Left renal pelvis (tissue), 4 donors: ENCODE measurements at regions not wholly inside any gene's neighbourhood (a gene's known extent, or its start where the extent isn't known, plus 50 kb on each side); places are given as distances from the start of the nearest gene placed in this dataset.

Source experiments
- DNase-seq, 4 donors: peaks; one replicate each; pipeline ENCODE4 v3.0.0-alpha.2; 2013; ENCODE audit warnings: low read depth in 4 of 4, low spot score in 3 of 4

- DNase-seq = peak in 1 of 4 donors; percentile 12
These were observed 162.8 kb upstream of the NFE2L3 start for GRCh38 chr7:25989140-25989705.

- no peak for DNase-seq
These were observed 157.5 kb upstream of the NFE2L3 start for GRCh38 chr7:25994433-25994994.

GRCh38 chr7:25995216-25995615 lies 156.8 kb upstream of the NFE2L3 start:
- no peak for DNase-seq

- DNase-seq = no peak
These were observed 156.0 kb upstream of the NFE2L3 start for GRCh38 chr7:25996006-25996408.

- no peak for DNase-seq
These were observed 153.5 kb upstream of the NFE2L3 start for GRCh38 chr7:25998499-25998898.

- no peak for DNase-seq
These were observed 151.2 kb upstream of the NFE2L3 start for GRCh38 chr7:26000841-26001240.

- no peak for DNase-seq
These were observed 150.2 kb upstream of the NFE2L3 start for GRCh38 chr7:26001662-26002244.

GRCh38 chr7:26005683-26006410 lies 146.2 kb upstream of the NFE2L3 start:
- DNase-seq = no peak

- DNase-seq = no peak
These were observed 145.6 kb upstream of the NFE2L3 start for GRCh38 chr7:26006426-26006825.

- no peak for DNase-seq
These were observed 144.5 kb upstream of the NFE2L3 start for GRCh38 chr7:26007510-26007909.

- DNase-seq = no peak
These were observed 143.6 kb upstream of the NFE2L3 start for GRCh38 chr7:26008428-26008827.

GRCh38 chr7:26011039-26011696 lies 140.8 kb upstream of the NFE2L3 start:
- DNase-seq = no peak

- DNase-seq = no peak
These were observed 138.4 kb upstream of the NFE2L3 start for GRCh38 chr7:26013551-26014083.

- DNase-seq = no peak
These were observed 129.0 kb upstream of the NFE2L3 start for GRCh38 chr7:26022982-26023381.

GRCh38 chr7:26029911-26030310 lies 122.1 kb upstream of the NFE2L3 start:
- no peak for DNase-seq

- DNase-seq = no peak
These were observed 117.6 kb upstream of the NFE2L3 start for GRCh38 chr7:26034391-26034790.

- DNase-seq = no peak
These were observed 116.4 kb upstream of the NFE2L3 start for GRCh38 chr7:26035552-26035951.

- DNase-seq = no peak
These were observed 115.9 kb upstream of the NFE2L3 start for GRCh38 chr7:26036092-26036491.

- DNase-seq = no peak
These were observed 113.6 kb upstream of the NFE2L3 start for GRCh38 chr7:26038201-26038990.

- no peak for DNase-seq
These were observed 111.9 kb upstream of the NFE2L3 start for GRCh38 chr7:26040085-26040484.
